Prostate gland (tissue), 2 donors: ENCODE measurements at regions not wholly inside any gene's neighbourhood (a gene's known extent, or its start where the extent isn't known, plus 50 kb on each side); places are given as distances from the start of the nearest gene placed in this dataset.

ENCODE experiments used
- CTCF ChIP-seq, 4 experiments: fragments of 200-600 bp in 2 of 4; fragments of 450-650 bp in 2 of 4; sonication (generic) in 2 of 4; IDR thresholded peaks; 1 replicate in 3 of 4; 2 replicates in 1 of 4; pipeline ENCODE4 v1.5.1; 2016 to 2019; ENCODE audit warnings: antibody characterized with exemption in 4 of 4, mild to moderate bottlenecking in 2 of 4, moderate library complexity in 2 of 4
- POLR2A ChIP-seq: fragments of 450-650 bp; IDR thresholded peaks from one replicate; pipeline ENCODE4 v1.6.1; 2016; ENCODE audit warnings: antibody characterized with exemption, mild to moderate bottlenecking

GRCh38 chr4:18389115-18389514 is 367.6 kb upstream of the LCORL start:
- TF ChIP-seq CTCF (IDR thresholded peaks at IDR 0.05) = no peak
- no peak for TF ChIP-seq POLR2A
